Coronary artery (tissue), 2 donors: ENCODE measurements at regions not wholly inside any gene's neighbourhood (a gene's known extent, or its start where the extent isn't known, plus 50 kb on each side); places are given as distances from the start of the nearest gene placed in this dataset.

Experiments
- DNase-seq: peaks from one replicate; pipeline ENCODE4 v3.0.0-alpha.2; 2017; ENCODE audit warnings: low spot score
- H3K27ac ChIP-seq, 2 donors: fragments of 200-600 bp; sonication (generic); one replicate each; pipeline ENCODE4 v1.5.1; 2016 to 2019
- H3K4me3 ChIP-seq: fragments of 200-600 bp; sonication (generic); 2 replicates; pipeline ENCODE4 v1.5.1; 2016; ENCODE audit warnings: mild to moderate bottlenecking, moderate library complexity
- CTCF ChIP-seq: fragments of 200-600 bp; sonication (generic); IDR thresholded peaks from one replicate; pipeline ENCODE4 v1.5.1; 2019; ENCODE audit warnings: antibody characterized with exemption

DNA sequence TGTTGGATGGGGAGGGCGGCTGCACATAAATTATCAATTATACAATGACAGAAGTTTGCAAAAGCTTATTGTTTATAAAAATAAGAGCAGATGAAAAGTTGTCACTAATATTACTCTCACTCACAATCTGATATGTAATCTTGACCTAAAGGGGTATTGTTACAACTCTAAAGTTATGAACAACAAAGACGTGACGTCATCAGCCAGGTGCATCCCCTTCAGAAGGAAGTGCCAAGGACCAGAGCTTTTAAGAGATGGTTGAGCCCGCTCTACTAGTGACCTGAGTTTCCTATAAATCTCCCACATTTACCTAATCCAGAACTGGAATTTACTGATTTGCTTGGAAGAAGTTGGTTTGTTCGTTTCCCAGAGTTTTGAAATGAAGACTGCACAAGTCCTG is 247.7 kb upstream of the MGMT start:
- Histone ChIP-seq H3K4me3 (no peak overlapping the region), H3K27ac (no peak overlapping the region)
- no peak for TF ChIP-seq CTCF
- DNase-seq, result no peak

GRCh38 chr10:129222436-129222835 is 244.6 kb upstream of the MGMT start:
- Histone ChIP-seq H3K4me3 (no peak overlapping the region), H3K27ac (no peak overlapping the region)
- no peak for DNase-seq
- no peak for TF ChIP-seq CTCF

DNA sequence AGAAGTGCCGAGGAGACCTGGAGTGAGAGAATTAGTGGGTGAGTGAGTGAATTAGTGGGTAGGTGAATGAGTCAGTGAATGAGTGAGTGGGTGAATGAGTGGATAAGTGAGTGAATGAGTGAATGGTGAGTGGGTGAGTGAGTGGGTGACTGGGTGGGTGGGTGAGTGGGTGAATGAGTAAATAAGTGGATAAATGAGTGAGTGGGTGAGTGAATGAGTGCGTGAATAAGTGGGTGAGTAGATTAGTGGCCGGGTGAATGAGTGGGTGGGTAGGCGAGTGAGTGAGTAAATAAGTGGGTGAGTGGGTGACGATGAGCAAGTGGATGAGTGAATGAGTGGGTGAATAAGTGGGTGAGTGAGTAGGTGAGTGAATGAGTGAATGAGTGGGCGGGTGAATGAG is 243.7 kb upstream of the MGMT start:
- Histone ChIP-seq H3K4me3 (no peak overlapping the region), H3K27ac (no peak overlapping the region)
- DNase-seq, result no peak
- no peak for TF ChIP-seq CTCF

DNA sequence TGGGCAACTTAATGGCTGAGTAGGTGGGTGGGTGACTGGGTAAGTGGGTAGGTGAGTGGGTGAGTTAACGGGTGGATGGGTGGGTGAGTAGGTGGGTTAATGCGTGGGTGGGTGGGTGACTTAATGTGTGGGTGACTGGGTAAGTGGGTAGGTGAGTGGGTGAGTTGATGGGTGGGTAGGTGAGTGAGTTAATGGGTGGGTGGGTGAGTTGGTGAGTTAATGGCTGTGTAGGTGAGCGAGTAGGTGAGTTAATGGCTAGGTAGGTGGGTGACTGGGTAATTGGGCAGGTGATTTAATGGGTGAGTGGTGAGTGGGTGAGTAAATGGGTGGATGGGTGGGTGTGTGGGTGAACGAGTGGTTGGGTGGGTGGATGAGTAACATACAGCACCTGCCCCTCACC is 243.0 kb upstream of the MGMT start:
- Histone ChIP-seq H3K27ac (no peak overlapping the region), H3K4me3 (no peak overlapping the region)
- DNase-seq, result no peak
- no peak for TF ChIP-seq CTCF

GRCh38 chr10:129231821-129232220 is 235.2 kb upstream of the MGMT start:
- no peak for DNase-seq
- Histone ChIP-seq H3K27ac (no peak overlapping the region), H3K4me3 (no peak overlapping the region)
- TF ChIP-seq CTCF, result no peak

DNA sequence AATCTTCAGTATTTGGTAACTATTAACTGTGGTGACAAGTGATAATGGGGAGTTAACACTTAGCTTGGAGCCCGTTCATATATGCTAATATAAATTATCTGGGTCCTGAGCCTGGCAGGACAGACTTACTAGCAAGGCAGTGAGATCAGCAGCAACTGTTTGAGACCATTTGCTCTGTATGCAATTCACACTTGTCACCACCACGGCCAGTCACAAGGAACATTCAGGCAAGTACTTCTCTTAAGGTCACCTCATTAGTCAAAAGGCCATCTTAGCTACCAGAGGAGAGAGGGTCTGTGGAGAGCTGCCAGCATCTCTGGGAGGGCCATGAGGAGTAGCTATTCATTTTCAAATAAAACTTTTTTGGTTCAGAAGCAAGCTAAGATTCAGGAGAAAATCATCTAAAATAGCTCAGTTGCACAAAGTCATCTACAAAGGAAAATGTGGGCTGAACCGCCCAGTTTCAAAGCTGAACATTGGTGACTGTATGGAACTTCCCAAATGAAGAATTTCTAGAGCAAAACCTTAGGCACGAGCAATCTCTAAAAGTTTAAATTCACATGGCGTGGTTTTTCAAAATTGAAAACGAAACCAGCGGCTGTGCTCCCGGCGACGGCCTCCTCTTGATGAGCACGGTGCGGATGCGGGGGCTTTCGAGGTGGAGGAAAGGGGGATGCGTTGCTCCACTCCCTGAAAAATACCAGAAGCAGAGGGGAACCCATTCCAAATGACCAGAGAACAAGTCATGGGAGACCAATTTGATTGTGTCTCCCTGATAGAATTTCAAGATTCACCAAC is 233.5 kb upstream of the MGMT start:
- no peak for TF ChIP-seq CTCF
- Histone ChIP-seq H3K4me3 (no peak overlapping the region), H3K27ac (no peak overlapping the region)
- DNase-seq, result no peak

- no peak for TF ChIP-seq CTCF
- no peak overlapping the region for H3K27ac ChIP-seq
- DNase-seq, result no peak
- H3K4me3 ChIP-seq, result no peak overlapping the region
Measured at GRCh38 chr10:129236274-129236691, 230.8 kb upstream of the MGMT start.
